HepG2 (cell line): ENCODE measurements at regions not wholly inside any gene's neighbourhood (a gene's known extent, or its start where the extent isn't known, plus 50 kb on each side); places are given as distances from the start of the nearest gene placed in this dataset.

ENCODE experiments used
- ATAC-seq: fragments of 200-7000 bp; cut with Tn5 transposase; 3 replicates; pipeline ENCODE4 v1.9.1; 2020; ENCODE audit warnings: mild to moderate bottlenecking, moderate library complexity
- BruUV-seq: library from RNA; stranded (reverse); fragments of 400-500 nt; replicated peaks from 2 replicates; lab custom pipeline; 2021; lab: Mats Ljungman, UMichigan
- CTCF ChIA-PET: fragments of 300-600 bp; formaldehyde crosslinking; extraction: SDS; loops from one replicate; lab custom pipeline; 2021; ENCODE audit warnings: low total read pairs, inconsistent platforms, low intra/inter-chr PET ratio; lab: Yijun Ruan, JAX
- POLR2A ChIA-PET: fragments of 350-600 bp; sonication (Branson Sonifier 250); formaldehyde crosslinking; loops from one replicate; lab custom pipeline; 2020; ENCODE audit warnings: antibody characterized with exemption, inconsistent platforms; lab: Yijun Ruan, JAX
- DNase-seq: peaks from one replicate; pipeline ENCODE4 v3.0.0-alpha.2; 2015; ENCODE audit warnings: low spot score
- FAIRE-seq: peaks from 3 replicates; lab custom pipeline; 2011; peaks lifted over from hg19 to GRCh38; lab: Jason Lieb, UNC
- H2AFZ ChIP-seq: one replicate; pipeline ENCODE4 v1.6.1; 2011; ENCODE audit warnings: low read length, inconsistent platforms
- H3K27ac ChIP-seq: fragments of 300-600 bp; 3 replicates; pipeline ENCODE4 v1.8.0; 2011; ENCODE audit warnings: mixed run types, mild to moderate bottlenecking, mixed read lengths, low read length, inconsistent platforms; ENCODE audit not compliant: insufficient read depth; ENCODE audit errors: extremely low read length
- H3K27me3 ChIP-seq, 2 experiments: fragments of 200-600 bp in 1 of 2; 2 replicates in 1 of 2; 3 replicates in 1 of 2; pipeline versions ENCODE4 v1.6.0 to v1.8.0; 2011; ENCODE audit warnings: low read length in 2 of 2, mild to moderate bottlenecking in 2 of 2, moderate library complexity in 2 of 2, inconsistent platforms in 1 of 2; ENCODE audit not compliant: insufficient read depth in 2 of 2, control insufficient read depth in 1 of 2
- H3K36me3 ChIP-seq, 2 experiments: fragments of 200-600 bp in 1 of 2; replicated peaks in 1 of 2; 2 replicates in 1 of 2; 3 replicates in 1 of 2; pipeline versions ENCODE4 v1.5.1 to v1.8.0; 2011; ENCODE audit warnings: low read length in 2 of 2, inconsistent platforms in 1 of 2; ENCODE audit not compliant: insufficient read depth in 2 of 2, control insufficient read depth in 1 of 2
- H3K4me1 ChIP-seq: 2 replicates; pipeline ENCODE4 v1.5.1; 2012; ENCODE audit warnings: low read length, inconsistent platforms; ENCODE audit not compliant: insufficient read depth
- H3K4me2 ChIP-seq: 2 replicates; pipeline ENCODE4 v1.6.0; 2011; ENCODE audit warnings: low read depth, low read length, inconsistent platforms
- H3K4me3 ChIP-seq, 3 experiments: fragments of 200-600 bp in 1 of 3; sonication (generic), shearing (Covaris generic) in 1 of 3; replicated peaks in 1 of 3; 2 replicates each; pipeline ENCODE4 v1.5.1; 2011 to 2016; ENCODE audit warnings: low read length in 3 of 3, inconsistent platforms in 2 of 3, low read depth in 2 of 3, mild to moderate bottlenecking in 2 of 3, control low read depth in 1 of 3, mixed read lengths in 1 of 3; ENCODE audit not compliant: insufficient read depth in 1 of 3
- H3K79me2 ChIP-seq: one replicate; pipeline ENCODE4 v1.6.1; 2011; ENCODE audit warnings: low read length, inconsistent platforms; ENCODE audit not compliant: insufficient read depth
- H3K9ac ChIP-seq: 2 replicates; pipeline ENCODE4 v1.6.0; 2011; ENCODE audit warnings: mild to moderate bottlenecking, low read depth, low read length, inconsistent platforms; ENCODE audit not compliant: insufficient read depth
- H3K9me3 ChIP-seq: 2 replicates; pipeline ENCODE4 v1.5.1; 2012; ENCODE audit warnings: mild to moderate bottlenecking, low read length
- H4K20me1 ChIP-seq: 2 replicates; pipeline ENCODE4 v1.6.0; 2011; ENCODE audit warnings: inconsistent platforms, mild to moderate bottlenecking, low read length, moderate library complexity; ENCODE audit not compliant: insufficient read depth
- FOXJ3 ChIP-seq: sonication (generic); formaldehyde crosslinking; IDR thresholded peaks from 2 replicates; pipeline ENCODE4 v1.4.0; 2020; ENCODE audit warnings: missing genetic modification reagents, mild to moderate bottlenecking, borderline replicate concordance
- KLF6 ChIP-seq: IDR thresholded peaks from 2 replicates; pipeline ENCODE4 v1.8.0; 2016; ENCODE audit warnings: missing biosample characterization, missing genetic modification reagents
- MAF1 ChIP-seq: sonication (generic); formaldehyde crosslinking; IDR thresholded peaks from 2 replicates; pipeline ENCODE4 v1.5.0; 2020; ENCODE audit warnings: missing genetic modification reagents, borderline replicate concordance
- PAX8 ChIP-seq: sonication (generic); formaldehyde crosslinking; IDR thresholded peaks from 2 replicates; pipeline ENCODE4 v1.8.0; 2022; ENCODE audit warnings: mild to moderate bottlenecking, missing genetic modification reagents, borderline replicate concordance
- RFX3 ChIP-seq: IDR thresholded peaks from 2 replicates; pipeline ENCODE4 v1.6.1; 2016; ENCODE audit warnings: missing biosample characterization, missing genetic modification reagents
- RORA ChIP-seq: sonication (generic); formaldehyde crosslinking; IDR thresholded peaks from 2 replicates; pipeline ENCODE4 v1.5.0; 2020; ENCODE audit warnings: mild to moderate bottlenecking, missing genetic modification reagents, moderate library complexity
- ZBTB42 ChIP-seq: sonication (generic); formaldehyde crosslinking; IDR thresholded peaks from 2 replicates; pipeline ENCODE4 v1.5.0; 2020; ENCODE audit warnings: mild to moderate bottlenecking, missing genetic modification reagents
- ZNF317 ChIP-seq: sonication (generic); formaldehyde crosslinking; IDR thresholded peaks from 2 replicates; pipeline ENCODE4 v1.5.0; 2020; ENCODE audit warnings: mild to moderate bottlenecking, missing genetic modification reagents
- WGBS: methylation state at CpG from one replicate; pipeline ENCODE4 v1.1.6; 2017; ENCODE audit warnings: low lambda C conversion rate; 5-methylcytosine and 5-hydroxymethylcytosine counted together
- in situ Hi-C: cut with HindIII; loops from 2 replicates; pipeline ENCODE4 v1.10.0; 2017; ENCODE audit warnings: low pct_unique_long_range_greater_than_20kb; ENCODE audit not compliant: extremely low pct_ligation_motif_present
- intact Hi-C: fragments of 100-400 bp; cut with micrococcal nuclease; formaldehyde crosslinking; loops from one replicate; pipeline ENCODE4 v1.10.0; 2022; ENCODE audit not compliant: unreplicated experiment
- TF ChIP-seq, protein P1 (sequence below): sonication (generic); formaldehyde crosslinking; IDR thresholded peaks from 2 replicates; pipeline ENCODE4 v1.4.0; 2020; ENCODE audit warnings: missing genetic modification reagents, low read depth, mild to moderate bottlenecking, borderline replicate concordance
- TF ChIP-seq, protein P2 (sequence below): sonication (generic); formaldehyde crosslinking; IDR thresholded peaks from 2 replicates; pipeline ENCODE4 v1.8.1; 2023; ENCODE audit warnings: mild to moderate bottlenecking, missing genetic modification reagents
- TF ChIP-seq, protein P3 (sequence below): sonication (generic); formaldehyde crosslinking; IDR thresholded peaks from 2 replicates; pipeline ENCODE4 v1.5.0; 2020; ENCODE audit warnings: mild to moderate bottlenecking, missing genetic modification reagents, borderline replicate concordance
- TF ChIP-seq, protein P4 (sequence below): sonication (generic); formaldehyde crosslinking; IDR thresholded peaks from 2 replicates; pipeline ENCODE4 v1.5.0; 2020; ENCODE audit warnings: missing genetic modification reagents, mild to moderate bottlenecking, borderline replicate concordance

DNA sequence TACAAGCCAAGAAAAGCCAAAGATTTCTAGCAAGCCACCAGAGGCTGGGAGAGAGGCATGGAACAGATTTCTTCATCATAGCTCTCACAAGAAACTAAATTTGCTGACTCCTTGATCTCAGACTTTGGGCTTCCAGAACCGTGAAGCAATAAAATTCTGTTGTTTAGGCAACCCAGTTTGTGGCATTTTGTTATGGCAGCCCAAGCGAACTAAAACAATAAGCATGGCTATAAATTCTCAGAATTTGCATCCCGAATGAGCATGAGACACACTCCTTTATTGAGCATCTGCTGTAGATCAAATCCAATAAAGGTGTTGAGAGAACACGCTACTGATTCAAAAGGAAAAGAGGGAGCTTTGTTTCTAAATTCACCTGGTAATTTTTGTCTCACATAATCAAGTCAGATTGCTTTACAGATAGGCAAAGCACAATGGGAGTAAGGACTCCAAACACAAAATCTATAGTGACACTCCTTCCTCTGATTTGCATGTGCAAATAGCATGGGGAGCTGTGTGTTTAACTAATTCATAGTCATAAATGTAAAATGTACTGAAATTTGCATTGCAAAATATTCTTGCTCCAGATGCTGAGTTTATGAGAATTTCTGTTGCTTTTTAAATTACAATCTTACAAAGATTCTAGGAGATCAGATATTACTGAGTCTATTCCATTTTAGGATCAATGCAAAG lies 308.7 kb downstream of the MED10 start:
- no peak overlapping the region for H3K9ac ChIP-seq
- H2AFZ ChIP-seq = no peak overlapping the region
- H3K4me3 ChIP-seq = no peak overlapping the region
- POLR2A ChIA-PET = no interaction called here
- in situ Hi-C loops (no loop called here), intact Hi-C loops (no loop called here)
- no peak for DNase-seq
- H3K36me3 ChIP-seq = no peaks in the 10 kb centered on the region
- FAIRE-seq = no peak
- H4K20me1 ChIP-seq = no peaks in the 10 kb centered on the region
- no peaks in the 10 kb centered on the region for H3K79me2 ChIP-seq
- 0% methylated on average over 4 of the region's 4 CpGs for WGBS
- H3K4me1 ChIP-seq = no peaks in the 10 kb centered on the region
- CTCF ChIA-PET = no interaction called here
- no peak overlapping the region for H3K4me2 ChIP-seq
- no TSS peak for BruUV-seq
- no peak for ATAC-seq
- no peaks in the 10 kb centered on the region for H3K9me3 ChIP-seq
- no peak overlapping the region for H3K27ac ChIP-seq
- no peaks in the 10 kb centered on the region for H3K27me3 ChIP-seq
- TF ChIP-seq FOXJ3 (CRISPR knock-in tag) = no peak
- TF ChIP-seq, protein P1, sequence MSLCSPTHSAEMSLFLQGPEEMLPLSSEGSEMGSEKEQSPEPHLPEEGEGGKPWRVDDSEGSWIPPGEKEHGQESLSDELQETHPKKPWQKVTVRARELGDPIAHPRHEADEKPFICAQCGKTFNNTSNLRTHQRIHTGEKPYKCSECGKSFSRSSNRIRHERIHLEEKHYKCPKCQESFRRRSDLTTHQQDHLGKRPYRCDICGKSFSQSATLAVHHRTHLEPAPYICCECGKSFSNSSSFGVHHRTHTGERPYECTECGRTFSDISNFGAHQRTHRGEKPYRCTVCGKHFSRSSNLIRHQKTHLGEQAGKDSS (CRISPR knock-in tag) = no peak
- no peak for TF ChIP-seq RFX3 (CRISPR knock-in tag)
- no peak for TF ChIP-seq PAX8 (CRISPR knock-in tag)
- no peak for TF ChIP-seq MAF1 (CRISPR knock-in tag)
- TF ChIP-seq, protein P2, sequence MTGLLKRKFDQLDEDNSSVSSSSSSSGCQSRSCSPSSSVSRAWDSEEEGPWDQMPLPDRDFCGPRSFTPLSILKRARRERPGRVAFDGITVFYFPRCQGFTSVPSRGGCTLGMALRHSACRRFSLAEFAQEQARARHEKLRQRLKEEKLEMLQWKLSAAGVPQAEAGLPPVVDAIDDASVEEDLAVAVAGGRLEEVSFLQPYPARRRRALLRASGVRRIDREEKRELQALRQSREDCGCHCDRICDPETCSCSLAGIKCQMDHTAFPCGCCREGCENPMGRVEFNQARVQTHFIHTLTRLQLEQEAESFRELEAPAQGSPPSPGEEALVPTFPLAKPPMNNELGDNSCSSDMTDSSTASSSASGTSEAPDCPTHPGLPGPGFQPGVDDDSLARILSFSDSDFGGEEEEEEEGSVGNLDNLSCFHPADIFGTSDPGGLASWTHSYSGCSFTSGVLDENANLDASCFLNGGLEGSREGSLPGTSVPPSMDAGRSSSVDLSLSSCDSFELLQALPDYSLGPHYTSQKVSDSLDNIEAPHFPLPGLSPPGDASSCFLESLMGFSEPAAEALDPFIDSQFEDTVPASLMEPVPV = no peak
- TF ChIP-seq ZBTB42 (CRISPR knock-in tag) = no peak
- TF ChIP-seq, protein P3, sequence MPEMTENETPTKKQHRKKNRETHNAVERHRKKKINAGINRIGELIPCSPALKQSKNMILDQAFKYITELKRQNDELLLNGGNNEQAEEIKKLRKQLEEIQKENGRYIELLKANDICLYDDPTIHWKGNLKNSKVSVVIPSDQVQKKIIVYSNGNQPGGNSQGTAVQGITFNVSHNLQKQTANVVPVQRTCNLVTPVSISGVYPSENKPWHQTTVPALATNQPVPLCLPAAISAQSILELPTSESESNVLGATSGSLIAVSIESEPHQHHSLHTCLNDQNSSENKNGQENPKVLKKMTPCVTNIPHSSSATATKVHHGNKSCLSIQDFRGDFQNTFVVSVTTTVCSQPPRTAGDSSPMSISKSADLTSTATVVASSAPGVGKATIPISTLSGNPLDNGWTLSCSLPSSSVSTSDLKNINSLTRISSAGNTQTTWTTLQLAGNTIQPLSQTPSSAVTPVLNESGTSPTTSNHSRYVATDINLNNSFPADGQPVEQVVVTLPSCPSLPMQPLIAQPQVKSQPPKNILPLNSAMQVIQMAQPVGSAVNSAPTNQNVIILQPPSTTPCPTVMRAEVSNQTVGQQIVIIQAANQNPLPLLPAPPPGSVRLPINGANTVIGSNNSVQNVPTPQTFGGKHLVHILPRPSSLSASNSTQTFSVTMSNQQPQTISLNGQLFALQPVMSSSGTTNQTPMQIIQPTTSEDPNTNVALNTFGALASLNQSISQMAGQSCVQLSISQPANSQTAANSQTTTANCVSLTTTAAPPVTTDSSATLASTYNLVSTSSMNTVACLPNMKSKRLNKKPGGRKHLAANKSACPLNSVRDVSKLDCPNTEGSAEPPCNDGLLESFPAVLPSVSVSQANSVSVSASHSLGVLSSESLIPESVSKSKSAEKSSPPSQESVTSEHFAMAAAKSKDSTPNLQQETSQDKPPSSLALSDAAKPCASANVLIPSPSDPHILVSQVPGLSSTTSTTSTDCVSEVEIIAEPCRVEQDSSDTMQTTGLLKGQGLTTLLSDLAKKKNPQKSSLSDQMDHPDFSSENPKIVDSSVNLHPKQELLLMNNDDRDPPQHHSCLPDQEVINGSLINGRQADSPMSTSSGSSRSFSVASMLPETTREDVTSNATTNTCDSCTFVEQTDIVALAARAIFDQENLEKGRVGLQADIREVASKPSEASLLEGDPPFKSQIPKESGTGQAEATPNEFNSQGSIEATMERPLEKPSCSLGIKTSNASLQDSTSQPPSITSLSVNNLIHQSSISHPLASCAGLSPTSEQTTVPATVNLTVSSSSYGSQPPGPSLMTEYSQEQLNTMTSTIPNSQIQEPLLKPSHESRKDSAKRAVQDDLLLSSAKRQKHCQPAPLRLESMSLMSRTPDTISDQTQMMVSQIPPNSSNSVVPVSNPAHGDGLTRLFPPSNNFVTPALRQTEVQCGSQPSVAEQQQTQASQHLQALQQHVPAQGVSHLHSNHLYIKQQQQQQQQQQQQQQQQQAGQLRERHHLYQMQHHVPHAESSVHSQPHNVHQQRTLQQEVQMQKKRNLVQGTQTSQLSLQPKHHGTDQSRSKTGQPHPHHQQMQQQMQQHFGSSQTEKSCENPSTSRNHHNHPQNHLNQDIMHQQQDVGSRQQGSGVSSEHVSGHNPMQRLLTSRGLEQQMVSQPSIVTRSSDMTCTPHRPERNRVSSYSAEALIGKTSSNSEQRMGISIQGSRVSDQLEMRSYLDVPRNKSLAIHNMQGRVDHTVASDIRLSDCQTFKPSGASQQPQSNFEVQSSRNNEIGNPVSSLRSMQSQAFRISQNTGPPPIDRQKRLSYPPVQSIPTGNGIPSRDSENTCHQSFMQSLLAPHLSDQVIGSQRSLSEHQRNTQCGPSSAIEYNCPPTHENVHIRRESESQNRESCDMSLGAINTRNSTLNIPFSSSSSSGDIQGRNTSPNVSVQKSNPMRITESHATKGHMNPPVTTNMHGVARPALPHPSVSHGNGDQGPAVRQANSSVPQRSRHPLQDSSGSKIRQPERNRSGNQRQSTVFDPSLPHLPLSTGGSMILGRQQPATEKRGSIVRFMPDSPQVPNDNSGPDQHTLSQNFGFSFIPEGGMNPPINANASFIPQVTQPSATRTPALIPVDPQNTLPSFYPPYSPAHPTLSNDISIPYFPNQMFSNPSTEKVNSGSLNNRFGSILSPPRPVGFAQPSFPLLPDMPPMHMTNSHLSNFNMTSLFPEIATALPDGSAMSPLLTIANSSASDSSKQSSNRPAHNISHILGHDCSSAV (CRISPR knock-in tag) = no peak
- TF ChIP-seq RORA = no peak
- TF ChIP-seq ZNF317 (CRISPR knock-in tag) = no peak
- TF ChIP-seq, protein P4, sequence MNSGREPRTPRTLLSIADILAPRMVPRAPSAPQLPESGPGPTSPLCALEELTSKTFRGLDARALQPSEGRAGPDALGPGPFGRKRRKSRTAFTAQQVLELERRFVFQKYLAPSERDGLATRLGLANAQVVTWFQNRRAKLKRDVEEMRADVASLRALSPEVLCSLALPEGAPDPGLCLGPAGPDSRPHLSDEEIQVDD (CRISPR knock-in tag) = no peak
- TF ChIP-seq KLF6 (CRISPR knock-in tag) = no peak
